Body of pancreas (tissue), 4 donors: ENCODE measurements at regions not wholly inside any gene's neighbourhood (a gene's known extent, or its start where the extent isn't known, plus 50 kb on each side); places are given as distances from the start of the nearest gene placed in this dataset.

ENCODE experiments used
- POLR2A ChIP-seq, 3 donors: fragments of 450-650 bp; IDR thresholded peaks; one replicate each; pipeline ENCODE4 v1.6.1; 2016; ENCODE audit warnings: antibody characterized with exemption in 3 of 3, mild to moderate bottlenecking in 2 of 3
- TF ChIP-seq, protein P1 (sequence below), 7 experiments: fragments of 450-650 bp in 4 of 7; fragments of 200-600 bp in 3 of 7; sonication (generic) in 3 of 7; IDR thresholded peaks; one replicate each; pipeline ENCODE4 v1.5.1; 2016 to 2019; ENCODE audit warnings: antibody characterized with exemption in 7 of 7

DNA sequence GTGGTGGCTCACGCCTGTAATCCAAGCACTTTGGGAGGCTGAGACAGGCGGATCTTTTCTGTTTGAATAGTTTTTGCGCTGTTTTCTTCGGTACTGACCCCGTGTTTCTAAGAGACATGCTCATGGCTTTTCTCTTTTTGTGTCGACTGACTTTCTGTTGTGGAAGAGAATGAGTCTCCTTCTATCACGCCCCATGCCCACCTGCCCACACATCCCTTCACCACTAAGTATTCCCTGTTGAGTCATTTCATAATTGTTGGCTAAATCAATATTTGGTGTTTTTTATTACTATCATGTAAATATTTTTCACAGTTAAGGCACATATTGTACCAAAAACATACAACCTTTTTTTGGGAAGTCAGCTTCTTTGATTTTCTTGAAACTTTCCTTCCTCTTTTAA lies 198.8 kb upstream of the TWIST2 start:
- TF ChIP-seq, protein P1, sequence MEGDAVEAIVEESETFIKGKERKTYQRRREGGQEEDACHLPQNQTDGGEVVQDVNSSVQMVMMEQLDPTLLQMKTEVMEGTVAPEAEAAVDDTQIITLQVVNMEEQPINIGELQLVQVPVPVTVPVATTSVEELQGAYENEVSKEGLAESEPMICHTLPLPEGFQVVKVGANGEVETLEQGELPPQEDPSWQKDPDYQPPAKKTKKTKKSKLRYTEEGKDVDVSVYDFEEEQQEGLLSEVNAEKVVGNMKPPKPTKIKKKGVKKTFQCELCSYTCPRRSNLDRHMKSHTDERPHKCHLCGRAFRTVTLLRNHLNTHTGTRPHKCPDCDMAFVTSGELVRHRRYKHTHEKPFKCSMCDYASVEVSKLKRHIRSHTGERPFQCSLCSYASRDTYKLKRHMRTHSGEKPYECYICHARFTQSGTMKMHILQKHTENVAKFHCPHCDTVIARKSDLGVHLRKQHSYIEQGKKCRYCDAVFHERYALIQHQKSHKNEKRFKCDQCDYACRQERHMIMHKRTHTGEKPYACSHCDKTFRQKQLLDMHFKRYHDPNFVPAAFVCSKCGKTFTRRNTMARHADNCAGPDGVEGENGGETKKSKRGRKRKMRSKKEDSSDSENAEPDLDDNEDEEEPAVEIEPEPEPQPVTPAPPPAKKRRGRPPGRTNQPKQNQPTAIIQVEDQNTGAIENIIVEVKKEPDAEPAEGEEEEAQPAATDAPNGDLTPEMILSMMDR (IDR thresholded peaks at IDR 0.05) = no peak
- TF ChIP-seq POLR2A (IDR thresholded peaks at IDR 0.05) = no peak
